Panc1 (cell line): ENCODE measurements at regions not wholly inside any gene's neighbourhood (a gene's known extent, or its start where the extent isn't known, plus 50 kb on each side); places are given as distances from the start of the nearest gene placed in this dataset.

Experiments
- ATAC-seq: fragments of 200-7000 bp; cut with Tn5 transposase; 2 replicates; pipeline ENCODE4 v1.9.1; 2020; ENCODE audit warnings: mild to moderate bottlenecking, moderate library complexity
- BruUV-seq: library from RNA; stranded (reverse); fragments of 400-500 nt; replicated peaks from 2 replicates; lab custom pipeline; 2021; lab: Mats Ljungman, UMichigan
- CTCF ChIA-PET: fragments of 300-600 bp; sonication (Branson Sonifier 250); formaldehyde crosslinking; loops from one replicate; lab custom pipeline; 2022; ENCODE audit warnings: antibody characterized with exemption; lab: Charles Lee
- POLR2A ChIA-PET: fragments of 300-600 bp; sonication (Branson Sonifier 250); formaldehyde crosslinking; loops from one replicate; lab custom pipeline; 2022; ENCODE audit warnings: antibody characterized with exemption; lab: Charles Lee
- DNase-seq: peaks from one replicate; pipeline ENCODE4 v3.0.0-alpha.2; 2010; ENCODE audit warnings: low read depth, low spot score
- H3K27ac ChIP-seq: 2 replicates; pipeline ENCODE4 v1.5.1; 2011; ENCODE audit warnings: mild to moderate bottlenecking, low read length, inconsistent platforms
- H3K27me3 ChIP-seq: fragments of 200-500 bp; sonication (Bioruptor generic); 2 replicates; pipeline ENCODE4 v1.6.0; 2014; ENCODE audit warnings: low read length, inconsistent platforms; ENCODE audit not compliant: control insufficient read depth, insufficient read depth
- H3K36me3 ChIP-seq: fragments of 200-500 bp; sonication (Bioruptor generic); 2 replicates; pipeline ENCODE4 v1.5.1; 2014; ENCODE audit warnings: inconsistent platforms, mild to moderate bottlenecking, low read length, moderate library complexity; ENCODE audit not compliant: control insufficient read depth, insufficient read depth
- H3K4me1 ChIP-seq: 2 replicates; pipeline ENCODE4 v1.5.1; 2011; ENCODE audit warnings: inconsistent platforms, mild to moderate bottlenecking, low read length, moderate library complexity; ENCODE audit not compliant: control insufficient read depth, insufficient read depth
- H3K4me3 ChIP-seq, 2 experiments: 2 replicates each; pipeline ENCODE4 v1.5.1; 2011 to 2012; ENCODE audit warnings: low read depth in 2 of 2, low read length in 2 of 2, mild to moderate bottlenecking in 2 of 2, inconsistent platforms in 1 of 2, moderate library complexity in 1 of 2
- H3K9me3 ChIP-seq: fragments of 200-500 bp; sonication (Bioruptor generic); 2 replicates; pipeline ENCODE4 v1.5.1; 2014; ENCODE audit warnings: low read depth, mild to moderate bottlenecking, inconsistent platforms, low read length, moderate library complexity; ENCODE audit not compliant: control insufficient read depth, insufficient read depth
- CTCF ChIP-seq: fragments of 450-650 bp; IDR thresholded peaks from 2 replicates; pipeline ENCODE4 v1.5.1; 2017; ENCODE audit warnings: mild to moderate bottlenecking
- POLR2AphosphoS5 ChIP-seq: IDR thresholded peaks from 2 replicates; pipeline ENCODE4 v1.6.1; 2012; ENCODE audit warnings: mild to moderate bottlenecking, low read depth, low read length, moderate library complexity
- REST ChIP-seq, 2 experiments: IDR thresholded peaks; 2 replicates each; pipeline ENCODE4 v1.6.1; 2011 to 2012; ENCODE audit warnings: low read depth in 2 of 2, control low read depth in 1 of 2, low read length in 1 of 2, mild to moderate bottlenecking in 1 of 2, moderate library complexity in 1 of 2; ENCODE audit not compliant: insufficient read depth in 1 of 2
- SIN3A ChIP-seq: IDR thresholded peaks from 2 replicates; pipeline ENCODE4 v1.6.1; 2012; ENCODE audit warnings: low read depth, mild to moderate bottlenecking, low read length, moderate library complexity, borderline replicate concordance; ENCODE audit not compliant: insufficient read depth
- TCF7L2 ChIP-seq: IDR thresholded peaks from 2 replicates; pipeline ENCODE4 v1.6.1; 2011; ENCODE audit warnings: mild to moderate bottlenecking, low read depth, low read length, inconsistent platforms
- in situ Hi-C: cut with HindIII; loops from 2 replicates; pipeline ENCODE4 v1.10.0; 2016; ENCODE audit warnings: low sequenced_read_pairs, low pct_unique_long_range_greater_than_20kb
- intact Hi-C: fragments of 100-400 bp; cut with micrococcal nuclease; formaldehyde crosslinking; loops from one replicate; pipeline ENCODE4 v1.10.0; 2022; ENCODE audit not compliant: unreplicated experiment

DNA sequence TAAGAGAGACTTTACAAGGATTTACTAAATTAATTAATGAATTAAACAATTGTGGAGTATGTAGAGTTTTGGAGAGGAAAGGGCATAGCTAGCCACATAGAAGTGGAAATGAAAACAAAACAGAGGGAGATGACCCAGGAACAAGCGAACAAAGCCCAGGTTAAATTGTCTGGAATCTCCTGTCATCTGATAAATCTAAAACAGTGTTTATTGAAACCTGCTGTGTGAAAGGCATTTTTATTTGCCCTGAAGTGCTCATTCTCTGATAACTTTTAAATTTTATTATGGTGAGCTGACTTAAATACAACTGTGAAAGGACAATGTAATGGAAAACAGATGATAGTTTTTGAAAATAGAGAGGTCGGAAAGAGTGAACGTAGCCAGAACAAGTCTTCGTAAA lies 682.8 kb upstream of the KIRREL3 start:
- no peaks in the 10 kb centered on the region for H3K36me3 ChIP-seq
- ATAC-seq (no peak), DNase-seq (no peak)
- H3K27me3 ChIP-seq, result no peaks in the 10 kb centered on the region
- H3K9me3 ChIP-seq, result no peaks in the 10 kb centered on the region
- ChIA-PET POLR2A (no interaction called here), CTCF (no interaction called here)
- intact Hi-C loops (no loop called here), in situ Hi-C loops (no loop called here)
- no TSS peak for BruUV-seq
- no peaks in the 10 kb centered on the region for H3K4me1 ChIP-seq
- TF ChIP-seq CTCF (no peak), TCF7L2 (no peak)
- no peak overlapping the region for H3K4me3 ChIP-seq
- H3K27ac ChIP-seq, result no peak overlapping the region

GRCh38 chr11:127679816-127680545 lies 679.4 kb upstream of the KIRREL3 start:
- no peaks in the 10 kb centered on the region for H3K9me3 ChIP-seq
- ChIA-PET POLR2A (no interaction called here), CTCF (no interaction called here)
- H3K27ac ChIP-seq, result no peak overlapping the region
- in situ Hi-C loops, result no loop called here
- no peak overlapping the region for H3K4me3 ChIP-seq
- no peaks in the 10 kb centered on the region for H3K4me1 ChIP-seq
- DNase-seq (no peak), ATAC-seq (no peak)
- intact Hi-C loops, result no loop called here
- BruUV-seq, result no TSS peak
- no peaks in the 10 kb centered on the region for H3K27me3 ChIP-seq
- no peak for TF ChIP-seq POLR2AphosphoS5
- TF ChIP-seq TCF7L2, result no peak
- no peak for TF ChIP-seq REST (IDR thresholded peaks at IDR 0.05; ENCODE audit: insufficient read depth in 1 of 2, low read depth in 2 of 2, low read length in 1 of 2)
- TF ChIP-seq SIN3A, result no peak
- TF ChIP-seq CTCF, result no peak
- no peaks in the 10 kb centered on the region for H3K36me3 ChIP-seq
